Vagina (tissue), 2 donors: ENCODE measurements at regions not wholly inside any gene's neighbourhood (a gene's known extent, or its start where the extent isn't known, plus 50 kb on each side); places are given as distances from the start of the nearest gene placed in this dataset.

Experiments used
- CTCF ChIP-seq, 3 experiments: fragments of 450-650 bp in 2 of 3; fragments of 200-600 bp in 1 of 3; sonication (generic) in 1 of 3; IDR thresholded peaks; one replicate each; pipeline ENCODE4 v1.5.1; 2017 to 2019; ENCODE audit warnings: antibody characterized with exemption in 3 of 3, mild to moderate bottlenecking in 2 of 3, moderate library complexity in 2 of 3
- POLR2AphosphoS5 ChIP-seq, 2 donors: sonication (generic); formaldehyde crosslinking; IDR thresholded peaks; one replicate each; pipeline ENCODE4 v1.9.0; 2017; ENCODE audit warnings: antibody characterized with exemption in 2 of 2, mild to moderate bottlenecking in 2 of 2, low read depth in 1 of 2; ENCODE audit not compliant: insufficient read depth in 1 of 2

- TF ChIP-seq CTCF (IDR thresholded peaks at IDR 0.05): no peak
- TF ChIP-seq POLR2AphosphoS5 (IDR thresholded peaks at IDR 0.05; ENCODE audit: insufficient read depth in 1 of 2, low read depth in 1 of 2): no peak
These were observed 106.0 kb upstream of the AFDN start for GRCh38 chr6:167720456-167721285.
